ENCODE measurements at regions not wholly inside any gene's neighbourhood (a gene's known extent, or its start where the extent isn't known, plus 50 kb on each side); places are given as distances from the start of the nearest gene placed in this dataset.

GRCh38 chr3:66931291-66931690, 66.8 kb upstream of the KBTBD8 start:
- Histone ChIP-seq H3K27me3 (ENCODE audit: insufficient read depth, low read depth) (0 out of 2 replicates have a peak, but pooled peaks cover 4% of the 10 kb centered on the region), H3K9me3 (ENCODE audit: insufficient read depth, low read depth) (no peaks in the 10 kb centered on the region), H3K9me2 (ENCODE audit: insufficient read depth) (no peaks in the 10 kb centered on the region), H2AFZ (no peak overlapping the region), H3K4me2 (no peak overlapping the region), H3K27ac (no peak overlapping the region), H3F3A (ENCODE audit: insufficient read depth, low read depth) (no peaks in the 10 kb centered on the region), H3K4me1 (replicated peaks; ENCODE audit: insufficient read depth) (no peaks in the 10 kb centered on the region), H4K20me1 (ENCODE audit: insufficient read depth) (no peaks in the 10 kb centered on the region), H3K79me2 (ENCODE audit: low read depth) (no peaks in the 10 kb centered on the region), H3K36me3 (ENCODE audit: low read depth) (no peaks in the 10 kb centered on the region), H3K4me3 (no peak overlapping the region)
- intact Hi-C loops (cut with micrococcal nuclease; ENCODE audit: unreplicated experiment): no loop called here
- no peak for DNase-seq
- BruUV-seq (replicated peaks): no TSS peak
- TF ChIP-seq EZH2 (IDR thresholded peaks at IDR 0.05; ENCODE audit: low read depth): no peak
- no peak for TF ChIP-seq CTCF (conservative IDR thresholded peaks at IDR 0.05)
- CTCF ChIA-PET: no interaction called here
- POLR2A ChIA-PET (ENCODE audit: unreplicated experiment): no interaction called here

GRCh38 chr3:66931699-66932098, 66.4 kb upstream of the KBTBD8 start:
- H3K4me1 ChIP-seq (replicated peaks; ENCODE audit: insufficient read depth): no peaks in the 10 kb centered on the region
- no peaks in the 10 kb centered on the region for H4K20me1 ChIP-seq (ENCODE audit: insufficient read depth)
- H2AFZ ChIP-seq: no peak overlapping the region
- POLR2A ChIA-PET (ENCODE audit: unreplicated experiment): no interaction called here
- intact Hi-C loops (cut with micrococcal nuclease; ENCODE audit: unreplicated experiment): no loop called here
- no peak overlapping the region for H3K4me3 ChIP-seq
- no peaks in the 10 kb centered on the region for H3K79me2 ChIP-seq (ENCODE audit: low read depth)
- no peaks in the 10 kb centered on the region for H3F3A ChIP-seq (ENCODE audit: insufficient read depth, low read depth)
- CTCF ChIA-PET: no interaction called here
- H3K9me3 ChIP-seq (ENCODE audit: insufficient read depth, low read depth): no peaks in the 10 kb centered on the region
- no peak for DNase-seq
- H3K27me3 ChIP-seq (ENCODE audit: insufficient read depth, low read depth): 0 out of 2 replicates have a peak, but pooled peaks cover 4% of the 10 kb centered on the region
- H3K4me2 ChIP-seq: no peak overlapping the region
- TF ChIP-seq CTCF (conservative IDR thresholded peaks at IDR 0.05): no peak
- no peaks in the 10 kb centered on the region for H3K9me2 ChIP-seq (ENCODE audit: insufficient read depth)
- no peaks in the 10 kb centered on the region for H3K36me3 ChIP-seq (ENCODE audit: low read depth)
- no peak overlapping the region for H3K27ac ChIP-seq
- no TSS peak for BruUV-seq (replicated peaks)

- no TSS peak for BruUV-seq (replicated peaks)
- Histone ChIP-seq H3K9me2 (ENCODE audit: insufficient read depth) (no peaks in the 10 kb centered on the region), H4K20me1 (ENCODE audit: insufficient read depth) (no peaks in the 10 kb centered on the region), H3K9me3 (ENCODE audit: insufficient read depth, low read depth) (no peaks in the 10 kb centered on the region), H3K4me1 (replicated peaks; ENCODE audit: insufficient read depth) (no peaks in the 10 kb centered on the region), H3K27me3 (ENCODE audit: insufficient read depth, low read depth) (0 out of 2 replicates have a peak, but pooled peaks cover 4% of the 10 kb centered on the region), H3K4me3 (no peak overlapping the region), H3K79me2 (ENCODE audit: low read depth) (no peaks in the 10 kb centered on the region), H3K36me3 (ENCODE audit: low read depth) (no peaks in the 10 kb centered on the region), H3F3A (ENCODE audit: insufficient read depth, low read depth) (no peaks in the 10 kb centered on the region), H2AFZ (no peak overlapping the region), H3K27ac (no peak overlapping the region), H3K4me2 (no peak overlapping the region)
- CTCF ChIA-PET: no interaction called here
- no peak for DNase-seq
- intact Hi-C loops (cut with micrococcal nuclease; ENCODE audit: unreplicated experiment): no loop called here
- POLR2A ChIA-PET (ENCODE audit: unreplicated experiment): no interaction called here
- TF ChIP-seq CTCF (conservative IDR thresholded peaks at IDR 0.05) (no peak), EZH2 (IDR thresholded peaks at IDR 0.05; ENCODE audit: low read depth) (no peak)
Observed at GRCh38 chr3:66933233-66933632, 64.9 kb upstream of the KBTBD8 start.
